Esophagus muscularis mucosa (tissue), 4 donors: ENCODE measurements at regions not wholly inside any gene's neighbourhood (a gene's known extent, or its start where the extent isn't known, plus 50 kb on each side); places are given as distances from the start of the nearest gene placed in this dataset.

Experiments
- DNase-seq: peaks from one replicate; pipeline ENCODE4 v3.0.0-alpha.2; 2017; ENCODE audit errors: extremely low spot score
- H3K27ac ChIP-seq, 4 donors: fragments of 200-600 bp; sonication (generic); replicated peaks in 1 of 4; 1 replicate in 3 of 4; 2 replicates in 1 of 4; pipeline ENCODE4 v1.5.1; 2016 to 2019; ENCODE audit warnings: mild to moderate bottlenecking in 1 of 4
- H3K27me3 ChIP-seq, 4 donors: fragments of 200-600 bp; sonication (generic); one replicate each; pipeline versions ENCODE4 v1.5.1 to v1.6.0; 2016 to 2019
- H3K36me3 ChIP-seq, 4 donors: fragments of 200-600 bp; sonication (generic); one replicate each; pipeline ENCODE4 v1.5.1; 2016 to 2019
- H3K4me1 ChIP-seq, 4 donors: fragments of 200-600 bp; sonication (generic); one replicate each; pipeline ENCODE4 v1.5.1; 2016 to 2019
- H3K4me3 ChIP-seq, 4 donors: fragments of 200-600 bp; sonication (generic); 1 replicate in 2 of 4; 2 replicates in 2 of 4; pipeline ENCODE4 v1.5.1; 2016 to 2019; ENCODE audit warnings: mild to moderate bottlenecking in 4 of 4, moderate library complexity in 1 of 4
- H3K9me3 ChIP-seq, 4 donors: fragments of 200-600 bp; sonication (generic); 1 replicate in 3 of 4; 2 replicates in 1 of 4; pipeline ENCODE4 v1.5.1; 2016 to 2019
- EP300 ChIP-seq: sonication (generic); formaldehyde crosslinking; IDR thresholded peaks from one replicate; pipeline ENCODE4 v1.6.1; 2017; ENCODE audit warnings: antibody characterized with exemption
- POLR2A ChIP-seq: fragments of 450-650 bp; IDR thresholded peaks from one replicate; pipeline ENCODE4 v1.6.1; 2017; ENCODE audit warnings: antibody characterized with exemption, moderate library complexity, mild to moderate bottlenecking, low read depth
- POLR2AphosphoS5 ChIP-seq, 2 donors: sonication (generic); formaldehyde crosslinking; IDR thresholded peaks; one replicate each; pipeline ENCODE4 v1.6.1; 2017; ENCODE audit warnings: antibody characterized with exemption in 2 of 2
- WGBS: methylation state at CpG from one replicate; pipeline ENCODE4 v1.1.5; 2018; 5-methylcytosine and 5-hydroxymethylcytosine counted together
- intact Hi-C: fragments of 100-400 bp; cut with DNase I; formaldehyde crosslinking; loops from one replicate; pipeline ENCODE4 v1.15.1; 2023
- TF ChIP-seq, protein P1 (sequence below), 3 experiments: fragments of 200-600 bp in 2 of 3; fragments of 450-650 bp in 1 of 3; sonication (generic) in 2 of 3; IDR thresholded peaks; one replicate each; pipeline ENCODE4 v1.5.1; 2017 to 2019; ENCODE audit warnings: antibody characterized with exemption in 3 of 3, mild to moderate bottlenecking in 2 of 3, moderate library complexity in 1 of 3

DNA sequence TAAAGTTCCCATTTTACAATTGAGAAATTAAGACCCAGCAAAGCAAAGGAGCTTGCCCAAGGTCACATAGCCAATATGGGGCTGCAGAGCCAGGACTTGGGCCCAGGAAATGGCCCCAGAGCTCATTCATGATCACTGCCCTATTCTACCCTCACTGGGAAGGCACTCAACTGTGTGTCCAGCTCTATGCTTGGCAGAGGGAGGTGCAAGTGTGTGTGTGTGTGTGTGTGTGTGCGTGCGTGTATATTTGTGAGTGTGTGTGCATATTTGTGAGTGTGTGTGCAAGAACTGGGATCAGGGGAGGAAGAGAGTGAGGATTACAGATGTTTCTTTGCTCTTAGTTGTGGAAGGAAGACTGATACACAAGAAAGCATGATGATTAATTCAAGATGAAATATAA is 151.2 kb upstream of the CRY1 start:
- 78% methylated on average over 2 of the region's 2 CpGs for WGBS
- TF ChIP-seq POLR2AphosphoS5 (IDR thresholded peaks at IDR 0.05) (no peak), EP300 (no peak), POLR2A (no peak)
- TF ChIP-seq, protein P1, sequence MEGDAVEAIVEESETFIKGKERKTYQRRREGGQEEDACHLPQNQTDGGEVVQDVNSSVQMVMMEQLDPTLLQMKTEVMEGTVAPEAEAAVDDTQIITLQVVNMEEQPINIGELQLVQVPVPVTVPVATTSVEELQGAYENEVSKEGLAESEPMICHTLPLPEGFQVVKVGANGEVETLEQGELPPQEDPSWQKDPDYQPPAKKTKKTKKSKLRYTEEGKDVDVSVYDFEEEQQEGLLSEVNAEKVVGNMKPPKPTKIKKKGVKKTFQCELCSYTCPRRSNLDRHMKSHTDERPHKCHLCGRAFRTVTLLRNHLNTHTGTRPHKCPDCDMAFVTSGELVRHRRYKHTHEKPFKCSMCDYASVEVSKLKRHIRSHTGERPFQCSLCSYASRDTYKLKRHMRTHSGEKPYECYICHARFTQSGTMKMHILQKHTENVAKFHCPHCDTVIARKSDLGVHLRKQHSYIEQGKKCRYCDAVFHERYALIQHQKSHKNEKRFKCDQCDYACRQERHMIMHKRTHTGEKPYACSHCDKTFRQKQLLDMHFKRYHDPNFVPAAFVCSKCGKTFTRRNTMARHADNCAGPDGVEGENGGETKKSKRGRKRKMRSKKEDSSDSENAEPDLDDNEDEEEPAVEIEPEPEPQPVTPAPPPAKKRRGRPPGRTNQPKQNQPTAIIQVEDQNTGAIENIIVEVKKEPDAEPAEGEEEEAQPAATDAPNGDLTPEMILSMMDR (IDR thresholded peaks at IDR 0.05), result no peak
- H3K27me3 ChIP-seq, result peaks cover 0 to 32% (median 0%) of the 10 kb centered on the region in 4 donors
- no peak overlapping the region for H3K27ac ChIP-seq
- no peak for DNase-seq
- no peaks in the 10 kb centered on the region for H3K9me3 ChIP-seq
- no peak overlapping the region for H3K4me3 ChIP-seq
- intact Hi-C loops, result no loop called here
- H3K4me1 ChIP-seq, result no peaks in the 10 kb centered on the region
- no peaks in the 10 kb centered on the region for H3K36me3 ChIP-seq

DNA sequence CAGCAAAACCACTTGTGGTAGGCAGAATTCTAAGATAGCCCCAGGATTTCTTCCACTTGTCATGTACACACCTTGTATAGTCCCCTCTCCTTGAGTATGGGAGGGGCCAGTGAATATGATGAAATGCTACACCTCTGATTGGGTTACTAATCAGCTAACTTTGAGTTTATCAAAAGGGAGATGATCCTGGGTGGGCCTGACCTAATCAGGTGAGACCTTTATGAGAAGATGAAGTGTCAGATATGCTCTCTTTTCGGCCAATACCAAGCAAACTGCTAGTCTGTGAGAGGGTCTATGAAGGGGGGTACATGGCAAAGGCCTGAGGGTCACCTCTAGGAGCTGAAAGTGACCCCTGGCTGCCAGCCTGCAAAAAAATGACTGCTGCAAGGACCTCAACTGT is 154.3 kb upstream of the CRY1 start:
- Histone ChIP-seq H3K36me3 (no peaks in the 10 kb centered on the region), H3K4me3 (no peak overlapping the region), H3K27me3 (peaks cover 0 to 32% (median 0%) of the 10 kb centered on the region in 4 donors), H3K4me1 (no peaks in the 10 kb centered on the region), H3K27ac (no peak overlapping the region), H3K9me3 (no peaks in the 10 kb centered on the region)
- TF ChIP-seq POLR2AphosphoS5 (IDR thresholded peaks at IDR 0.05) (no peak), POLR2A (no peak), EP300 (no peak)
- TF ChIP-seq, protein P1 (IDR thresholded peaks at IDR 0.05), result no peak
- WGBS, result 57% methylated on average over 1 of the region's 1 CpG
- DNase-seq, result peak; percentile 70
- intact Hi-C loops, result no loop called here

DNA sequence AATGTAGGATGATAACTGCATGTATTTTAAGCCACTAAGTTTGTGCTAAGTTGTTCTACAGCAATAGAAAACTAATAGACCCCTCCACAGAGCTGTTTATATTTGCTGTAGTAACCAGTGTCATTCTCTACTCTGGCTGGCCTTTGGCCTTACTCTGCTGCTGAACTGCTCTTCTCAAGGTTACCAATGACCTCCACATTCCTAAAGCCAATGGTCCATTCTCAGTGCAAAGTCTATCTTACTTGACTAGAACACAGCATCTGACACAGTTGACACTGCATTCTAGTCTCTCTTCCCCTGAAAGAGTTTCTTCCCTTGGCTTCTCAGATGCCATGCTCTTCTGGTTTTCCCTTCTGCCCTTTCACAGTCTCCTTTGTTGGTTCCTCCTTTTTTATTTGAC is 154.8 kb upstream of the CRY1 start:
- DNase-seq, result no peak
- Histone ChIP-seq H3K9me3 (no peaks in the 10 kb centered on the region), H3K27me3 (peaks cover 0 to 29% (median 0%) of the 10 kb centered on the region in 4 donors), H3K4me3 (no peak overlapping the region), H3K27ac (no peak overlapping the region), H3K4me1 (no peaks in the 10 kb centered on the region), H3K36me3 (no peaks in the 10 kb centered on the region)
- TF ChIP-seq POLR2A (no peak), EP300 (no peak), POLR2AphosphoS5 (IDR thresholded peaks at IDR 0.05) (no peak)
- TF ChIP-seq, protein P1 (IDR thresholded peaks at IDR 0.05), result no peak
- intact Hi-C loops, result no loop called here

DNA sequence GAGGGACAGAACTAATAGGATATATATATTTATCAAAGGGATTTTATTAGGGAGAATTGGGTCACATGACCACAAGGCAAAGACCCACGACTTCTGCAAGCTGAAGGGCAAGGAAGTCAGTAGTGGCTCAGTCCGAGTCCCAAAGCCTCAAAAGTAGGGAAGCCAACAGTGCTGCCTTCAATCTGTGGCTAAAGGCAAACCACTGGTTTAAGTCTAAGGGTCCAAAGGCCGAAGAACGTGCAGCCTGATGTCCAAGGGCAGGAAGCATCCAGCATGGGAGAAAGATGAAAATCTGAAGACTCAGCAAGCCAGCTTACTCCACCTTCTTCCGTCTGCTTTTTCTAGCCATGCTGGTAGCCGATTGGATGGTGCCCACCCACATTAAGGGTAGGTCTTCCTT is 157.9 kb upstream of the CRY1 start:
- no peaks in the 10 kb centered on the region for H3K4me1 ChIP-seq
- peaks cover 0 to 16% (median 0%) of the 10 kb centered on the region in 4 donors for H3K27me3 ChIP-seq
- H3K9me3 ChIP-seq, result no peaks in the 10 kb centered on the region
- no peaks in the 10 kb centered on the region for H3K36me3 ChIP-seq
- intact Hi-C loops, result no loop called here
- peak; percentile 66 for DNase-seq
- no peak overlapping the region for H3K27ac ChIP-seq
- H3K4me3 ChIP-seq, result no peak overlapping the region
- 74% methylated on average over 6 of the region's 6 CpGs for WGBS
- TF ChIP-seq, protein P1 (IDR thresholded peaks at IDR 0.05), result no peak

DNA sequence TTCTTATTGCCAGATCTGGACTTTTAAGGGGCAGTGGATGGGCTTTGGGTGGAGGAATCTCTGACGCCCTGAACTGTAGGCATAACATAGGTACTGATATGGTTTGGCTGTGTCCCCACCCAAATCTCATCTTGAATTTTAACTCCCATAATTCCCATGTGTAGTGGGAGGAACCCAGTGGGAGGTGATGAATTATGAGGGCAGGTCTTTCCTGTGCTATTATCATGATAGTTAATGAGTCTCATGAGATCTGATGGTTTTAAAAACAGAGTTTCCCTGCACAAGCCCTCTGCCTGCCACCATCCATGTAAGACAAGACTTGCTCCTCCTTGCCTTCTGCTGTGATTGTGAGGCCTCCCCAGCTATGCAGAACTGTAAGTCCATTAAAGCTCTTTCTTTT is 160.0 kb upstream of the CRY1 start:
- peaks cover 0 to under 1% (median 0%) of the 10 kb centered on the region in 4 donors for H3K27me3 ChIP-seq
- TF ChIP-seq, protein P1 (IDR thresholded peaks at IDR 0.05), result no peak
- TF ChIP-seq POLR2AphosphoS5 (IDR thresholded peaks at IDR 0.05) (no peak), EP300 (no peak), POLR2A (no peak)
- no peaks in the 10 kb centered on the region for H3K4me1 ChIP-seq
- H3K36me3 ChIP-seq, result no peaks in the 10 kb centered on the region
- intact Hi-C loops, result no loop called here
- no peak overlapping the region for H3K4me3 ChIP-seq
- H3K9me3 ChIP-seq, result peaks cover 0 to 8% (median 4%) of the 10 kb centered on the region in 4 donors
- WGBS, result 100% methylated on average over 1 of the region's 1 CpG
- DNase-seq, result peak; percentile 91
- H3K27ac ChIP-seq, result no peak overlapping the region
